Uterus (tissue), 3 donors: ENCODE measurements at regions not wholly inside any gene's neighbourhood (a gene's known extent, or its start where the extent isn't known, plus 50 kb on each side); places are given as distances from the start of the nearest gene placed in this dataset.

Source experiments
- DNase-seq, 2 donors: peaks; one replicate each; pipeline ENCODE4 v3.0.0-alpha.2; 2019 to 2020
- H3K27ac ChIP-seq, 2 donors: fragments of 200-600 bp; sonication (generic); 1 replicate in 1 of 2; 2 replicates in 1 of 2; pipeline ENCODE4 v1.5.1; 2016 to 2018
- H3K27me3 ChIP-seq, 2 donors: fragments of 200-600 bp; sonication (generic); one replicate each; pipeline ENCODE4 v1.5.1; 2018 to 2019; ENCODE audit warnings: control low read depth in 1 of 2
- H3K36me3 ChIP-seq, 2 donors: fragments of 200-600 bp; sonication (generic); one replicate each; pipeline ENCODE4 v1.5.1; 2019; ENCODE audit warnings: control low read depth in 1 of 2
- H3K4me1 ChIP-seq, 2 donors: fragments of 200-600 bp; sonication (generic); one replicate each; pipeline ENCODE4 v1.5.1; 2018 to 2019; ENCODE audit warnings: control low read depth in 1 of 2
- H3K4me3 ChIP-seq, 2 donors: fragments of 200-600 bp; sonication (generic); 1 replicate in 1 of 2; 2 replicates in 1 of 2; pipeline ENCODE4 v1.5.1; 2018 to 2019; ENCODE audit warnings: mild to moderate bottlenecking in 1 of 2
- H3K9me3 ChIP-seq, 2 donors: fragments of 200-600 bp; sonication (generic); one replicate each; pipeline ENCODE4 v1.5.1; 2019; ENCODE audit warnings: control low read depth in 1 of 2
- CTCF ChIP-seq, 4 experiments: fragments of 200-600 bp in 2 of 4; fragments of 450-650 bp in 2 of 4; sonication (generic) in 2 of 4; IDR thresholded peaks; one replicate each; pipeline ENCODE4 v1.5.1; 2016 to 2019; ENCODE audit warnings: antibody characterized with exemption in 4 of 4, mild to moderate bottlenecking in 2 of 4, moderate library complexity in 1 of 4
- POLR2A ChIP-seq, 2 donors: fragments of 450-650 bp; IDR thresholded peaks; one replicate each; pipeline ENCODE4 v1.6.1; 2016; ENCODE audit warnings: antibody characterized with exemption in 2 of 2, mild to moderate bottlenecking in 1 of 2, moderate library complexity in 1 of 2
- intact Hi-C: fragments of 100-400 bp; cut with DNase I; formaldehyde crosslinking; loops from one replicate; pipeline ENCODE4 v1.15.1; 2023; ENCODE audit warnings: low total_unique reads
- donor health status: DM: yes; HTN: yes; CAD: no.

GRCh38 chr17:13398853-13399252, 202.9 kb downstream of the HS3ST3A1 start:
- Histone ChIP-seq H3K27me3 (no peaks in the 10 kb centered on the region), H3K27ac (no peak overlapping the region), H3K4me1 (no peaks in the 10 kb centered on the region), H3K9me3 (no peaks in the 10 kb centered on the region), H3K4me3 (no peak overlapping the region), H3K36me3 (no peaks in the 10 kb centered on the region)
- intact Hi-C loops: no loop called here
- no peak for TF ChIP-seq CTCF (IDR thresholded peaks at IDR 0.05)
- no peak for TF ChIP-seq POLR2A (IDR thresholded peaks at IDR 0.05)
- DNase-seq: no peak

- TF ChIP-seq CTCF (IDR thresholded peaks at IDR 0.05): no peak
- no peak for TF ChIP-seq POLR2A (IDR thresholded peaks at IDR 0.05)
- no peaks in the 10 kb centered on the region for H3K9me3 ChIP-seq
- H3K27me3 ChIP-seq: no peaks in the 10 kb centered on the region
- H3K4me3 ChIP-seq: no peak overlapping the region
- no peaks in the 10 kb centered on the region for H3K36me3 ChIP-seq
- H3K4me1 ChIP-seq: no peaks in the 10 kb centered on the region
- intact Hi-C loops: no loop called here
- DNase-seq: no peak
- no peak overlapping the region for H3K27ac ChIP-seq
These were observed 203.6 kb downstream of the HS3ST3A1 start for GRCh38 chr17:13398091-13398490.

DNA sequence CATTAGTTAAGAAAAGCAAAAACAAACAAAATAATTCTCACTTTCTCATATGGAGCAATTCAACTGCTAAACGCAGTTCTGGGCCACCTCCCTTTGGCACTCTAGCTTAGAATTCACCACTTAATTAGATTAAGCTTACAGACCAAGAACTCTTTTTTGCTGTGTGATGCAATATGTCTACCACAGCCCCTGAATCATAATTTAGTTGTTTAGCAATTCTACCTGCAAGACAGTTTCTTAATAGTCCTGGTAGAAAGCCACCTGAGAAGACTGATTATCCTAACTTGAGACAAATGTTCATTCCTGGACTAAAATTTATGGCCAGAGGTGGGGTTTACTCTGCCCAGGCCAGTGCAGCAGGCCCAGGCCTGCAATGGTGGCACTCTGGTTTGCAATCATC, 205.9 kb downstream of the HS3ST3A1 start:
- Histone ChIP-seq H3K4me3 (no peak overlapping the region), H3K9me3 (no peaks in the 10 kb centered on the region), H3K4me1 (no peaks in the 10 kb centered on the region), H3K36me3 (no peaks in the 10 kb centered on the region), H3K27me3 (no peaks in the 10 kb centered on the region), H3K27ac (no peak overlapping the region)
- intact Hi-C loops: no loop called here
- DNase-seq: no peak
- no peak for TF ChIP-seq POLR2A (IDR thresholded peaks at IDR 0.05)
- no peak for TF ChIP-seq CTCF (IDR thresholded peaks at IDR 0.05)

GRCh38 chr17:13395346-13395745, 206.4 kb downstream of the HS3ST3A1 start:
- no peaks in the 10 kb centered on the region for H3K4me1 ChIP-seq
- TF ChIP-seq POLR2A (IDR thresholded peaks at IDR 0.05) (no peak), CTCF (IDR thresholded peaks at IDR 0.05) (no peak)
- no peaks in the 10 kb centered on the region for H3K36me3 ChIP-seq
- no peak overlapping the region for H3K4me3 ChIP-seq
- intact Hi-C loops: no loop called here
- H3K9me3 ChIP-seq: no peaks in the 10 kb centered on the region
- DNase-seq: no peak
- H3K27me3 ChIP-seq: no peaks in the 10 kb centered on the region
- no peak overlapping the region for H3K27ac ChIP-seq

DNA sequence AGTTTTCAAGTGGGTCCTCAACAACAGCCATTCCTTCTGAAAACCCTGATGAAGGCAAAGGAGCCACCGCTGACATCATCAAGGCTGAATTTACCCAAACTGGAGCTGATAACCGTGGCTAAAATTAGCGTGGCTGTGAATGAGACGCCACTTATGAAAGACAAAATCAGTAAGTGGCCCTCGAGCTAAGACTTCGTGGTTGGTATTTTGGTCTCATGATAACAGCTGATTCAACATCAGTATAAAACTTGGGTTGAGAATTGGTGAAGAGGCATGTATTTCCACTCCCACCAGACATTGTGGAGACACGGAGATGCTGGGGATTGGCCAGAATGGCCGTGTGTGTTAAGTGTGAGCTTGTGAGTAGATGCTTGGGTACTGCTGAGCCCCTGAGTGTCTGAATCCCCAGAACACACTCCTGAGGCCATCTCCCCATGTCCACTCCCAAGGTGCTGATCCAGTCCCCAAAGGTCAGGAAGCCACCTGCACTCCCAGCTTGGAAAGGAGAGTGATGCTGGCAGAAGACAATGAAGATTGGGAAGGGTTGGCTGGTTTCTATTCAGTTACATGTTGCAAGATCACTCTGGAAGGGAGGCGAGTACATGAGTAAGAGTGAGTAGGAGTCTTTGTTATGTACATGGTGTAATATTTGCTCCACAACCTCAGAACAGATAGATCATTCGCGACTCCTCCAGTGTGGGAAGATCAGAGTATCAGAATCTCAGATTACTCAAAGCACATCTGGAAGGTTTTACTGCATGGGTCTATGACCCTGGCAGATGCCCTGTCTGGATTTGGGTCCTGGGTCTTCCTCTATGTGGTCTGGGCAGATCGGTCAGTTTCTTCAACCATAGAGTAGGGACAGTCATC, 207.7 kb downstream of the HS3ST3A1 start:
- no peak overlapping the region for H3K27ac ChIP-seq
- intact Hi-C loops: no loop called here
- H3K4me1 ChIP-seq: no peaks in the 10 kb centered on the region
- H3K27me3 ChIP-seq: no peaks in the 10 kb centered on the region
- no peaks in the 10 kb centered on the region for H3K9me3 ChIP-seq
- H3K36me3 ChIP-seq: no peaks in the 10 kb centered on the region
- TF ChIP-seq CTCF (IDR thresholded peaks at IDR 0.05) (no peak), POLR2A (IDR thresholded peaks at IDR 0.05) (no peak)
- DNase-seq: no peak
- no peak overlapping the region for H3K4me3 ChIP-seq
